Vagina (tissue), 2 donors: ENCODE measurements at regions not wholly inside any gene's neighbourhood (a gene's known extent, or its start where the extent isn't known, plus 50 kb on each side); places are given as distances from the start of the nearest gene placed in this dataset.

Source experiments
- DNase-seq, 2 donors: peaks; one replicate each; pipeline ENCODE4 v3.0.0-alpha.2; 2017; ENCODE audit errors: extremely low spot score in 2 of 2
- H3K27ac ChIP-seq: fragments of 200-600 bp; sonication (generic); one replicate; pipeline ENCODE4 v1.5.1; 2019
- H3K27me3 ChIP-seq: fragments of 200-600 bp; sonication (generic); one replicate; pipeline ENCODE4 v1.5.1; 2019
- H3K36me3 ChIP-seq, 2 donors: fragments of 200-600 bp; sonication (generic); one replicate each; pipeline ENCODE4 v1.5.1; 2017 to 2019
- H3K4me1 ChIP-seq: fragments of 200-600 bp; sonication (generic); one replicate; pipeline ENCODE4 v1.5.1; 2019
- H3K4me3 ChIP-seq, 2 donors: fragments of 200-600 bp; sonication (generic); 1 replicate in 1 of 2; 2 replicates in 1 of 2; pipeline ENCODE4 v1.5.1; 2016 to 2019
- H3K9me3 ChIP-seq: fragments of 200-600 bp; sonication (generic); one replicate; pipeline ENCODE4 v1.5.1; 2019
- CTCF ChIP-seq, 3 experiments: fragments of 450-650 bp in 2 of 3; fragments of 200-600 bp in 1 of 3; sonication (generic) in 1 of 3; IDR thresholded peaks; one replicate each; pipeline ENCODE4 v1.5.1; 2017 to 2019; ENCODE audit warnings: antibody characterized with exemption in 3 of 3, mild to moderate bottlenecking in 2 of 3, moderate library complexity in 2 of 3
- POLR2A ChIP-seq, 2 donors: fragments of 450-650 bp; IDR thresholded peaks; one replicate each; pipeline ENCODE4 v1.6.1; 2017; ENCODE audit warnings: antibody characterized with exemption in 2 of 2, mild to moderate bottlenecking in 2 of 2, moderate library complexity in 2 of 2
- POLR2AphosphoS5 ChIP-seq, 2 donors: sonication (generic); formaldehyde crosslinking; IDR thresholded peaks; one replicate each; pipeline ENCODE4 v1.9.0; 2017; ENCODE audit warnings: antibody characterized with exemption in 2 of 2, mild to moderate bottlenecking in 2 of 2, low read depth in 1 of 2; ENCODE audit not compliant: insufficient read depth in 1 of 2
- intact Hi-C: fragments of 100-400 bp; cut with DNase I; formaldehyde crosslinking; loops from one replicate; pipeline ENCODE4 v1.15.1; 2023

GRCh38 chr14:79938185-79938584, 273.1 kb downstream of the DIO2 start:
- Histone ChIP-seq H3K4me3 (no peak overlapping the region), H3K27ac (no peak overlapping the region), H3K4me1 (no peaks in the 10 kb centered on the region), H3K27me3 (no peaks in the 10 kb centered on the region), H3K9me3 (no peaks in the 10 kb centered on the region), H3K36me3 (no peaks in the 10 kb centered on the region)
- TF ChIP-seq CTCF (IDR thresholded peaks at IDR 0.05) (no peak), POLR2A (IDR thresholded peaks at IDR 0.05) (no peak), POLR2AphosphoS5 (IDR thresholded peaks at IDR 0.05; ENCODE audit: insufficient read depth in 1 of 2, low read depth in 1 of 2) (no peak)
- intact Hi-C loops: no loop called here
- no peak for DNase-seq

DNA sequence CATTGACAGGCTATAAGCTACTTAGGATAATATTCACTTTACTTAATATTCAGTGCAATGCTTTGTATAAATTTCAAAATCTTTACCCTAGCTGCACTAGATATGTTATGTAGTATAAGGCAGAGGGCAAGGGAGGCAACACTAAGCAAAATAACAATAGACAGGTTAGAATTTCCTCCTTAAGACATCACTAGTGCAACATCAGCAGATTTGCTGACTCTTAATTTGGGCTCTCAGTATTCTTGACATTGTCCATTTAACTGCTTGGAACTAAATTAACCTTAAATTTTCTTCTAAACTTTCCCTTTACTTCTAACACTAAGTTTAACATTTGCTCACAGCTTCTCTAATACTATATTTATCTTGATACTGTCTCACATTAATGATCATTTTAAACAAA, 273.9 kb downstream of the DIO2 start:
- intact Hi-C loops: no loop called here
- no peak overlapping the region for H3K27ac ChIP-seq
- H3K36me3 ChIP-seq: no peaks in the 10 kb centered on the region
- H3K4me3 ChIP-seq: no peak overlapping the region
- no peaks in the 10 kb centered on the region for H3K9me3 ChIP-seq
- no peaks in the 10 kb centered on the region for H3K4me1 ChIP-seq
- no peak for TF ChIP-seq POLR2A (IDR thresholded peaks at IDR 0.05)
- no peaks in the 10 kb centered on the region for H3K27me3 ChIP-seq
- DNase-seq: no peak

- Histone ChIP-seq H3K36me3 (no peaks in the 10 kb centered on the region), H3K4me1 (no peaks in the 10 kb centered on the region), H3K9me3 (no peaks in the 10 kb centered on the region), H3K27ac (no peak overlapping the region), H3K27me3 (no peaks in the 10 kb centered on the region), H3K4me3 (no peak overlapping the region)
- no peak for TF ChIP-seq POLR2AphosphoS5 (IDR thresholded peaks at IDR 0.05; ENCODE audit: insufficient read depth in 1 of 2, low read depth in 1 of 2)
- no peak for TF ChIP-seq CTCF (IDR thresholded peaks at IDR 0.05)
- TF ChIP-seq POLR2A (IDR thresholded peaks at IDR 0.05): no peak
- no peak for DNase-seq
- intact Hi-C loops: no loop called here
These were observed 286.8 kb downstream of the DIO2 start for GRCh38 chr14:79924551-79924950.

GRCh38 chr14:79920180-79920692, 291.1 kb downstream of the DIO2 start:
- Histone ChIP-seq H3K27ac (no peak overlapping the region), H3K27me3 (no peaks in the 10 kb centered on the region), H3K36me3 (no peaks in the 10 kb centered on the region), H3K4me3 (no peak overlapping the region), H3K4me1 (no peaks in the 10 kb centered on the region), H3K9me3 (no peaks in the 10 kb centered on the region)
- TF ChIP-seq POLR2AphosphoS5 (IDR thresholded peaks at IDR 0.05; ENCODE audit: insufficient read depth in 1 of 2, low read depth in 1 of 2): no peak
- no peak for TF ChIP-seq CTCF (IDR thresholded peaks at IDR 0.05)
- TF ChIP-seq POLR2A (IDR thresholded peaks at IDR 0.05): no peak
- DNase-seq: no peak
- intact Hi-C loops: no loop called here
